SK-N-SH (cell line): ENCODE measurements at regions not wholly inside any gene's neighbourhood (a gene's known extent, or its start where the extent isn't known, plus 50 kb on each side); places are given as distances from the start of the nearest gene placed in this dataset.

Source experiments
- EP300 ChIP-seq, 2 experiments: IDR thresholded peaks; 2 replicates each; pipeline versions ENCODE4 v1.4.0 to v1.6.1; 2012; ENCODE audit warnings: borderline replicate concordance in 1 of 2, low read depth in 1 of 2, low read length in 1 of 2
- EZH2phosphoT487 ChIP-seq: fragments of 200-600 bp; sonication (generic); IDR thresholded peaks from 2 replicates; pipeline ENCODE4 v1.6.1; 2017; ENCODE audit warnings: low read depth, mixed run types, mild to moderate bottlenecking, antibody characterized with exemption, moderate library complexity, borderline replicate concordance
- RCOR1 ChIP-seq: fragments of 150-350 bp; IDR thresholded peaks from 2 replicates; pipeline ENCODE4 v1.6.1; 2017; ENCODE audit warnings: antibody characterized with exemption, low read length
- RXRA ChIP-seq: IDR thresholded peaks from 2 replicates; pipeline ENCODE4 v1.4.0; 2012; ENCODE audit warnings: low read depth, mild to moderate bottlenecking, borderline replicate concordance
- SIN3A ChIP-seq: IDR thresholded peaks from 2 replicates; pipeline ENCODE4 v1.6.1; 2012; ENCODE audit warnings: low read depth, mild to moderate bottlenecking, low read length, moderate library complexity, borderline replicate concordance
- TAF1 ChIP-seq: IDR thresholded peaks from 2 replicates; pipeline ENCODE4 v1.6.1; 2012; ENCODE audit warnings: low read depth, mild to moderate bottlenecking, low read length, moderate library complexity, borderline replicate concordance
- YY1 ChIP-seq: IDR thresholded peaks from 2 replicates; pipeline ENCODE4 v1.4.0; 2012; ENCODE audit warnings: low read depth, mild to moderate bottlenecking
- TF ChIP-seq, protein P1 (sequence below): fragments of 200-600 bp; sonication (generic); IDR thresholded peaks from 2 replicates; pipeline ENCODE4 v1.6.1; 2017; ENCODE audit warnings: antibody characterized with exemption, mild to moderate bottlenecking, moderate library complexity
- TF ChIP-seq, protein P2 (sequence below): IDR thresholded peaks from 2 replicates; pipeline ENCODE4 v1.4.0; 2012; ENCODE audit warnings: low read depth

DNA sequence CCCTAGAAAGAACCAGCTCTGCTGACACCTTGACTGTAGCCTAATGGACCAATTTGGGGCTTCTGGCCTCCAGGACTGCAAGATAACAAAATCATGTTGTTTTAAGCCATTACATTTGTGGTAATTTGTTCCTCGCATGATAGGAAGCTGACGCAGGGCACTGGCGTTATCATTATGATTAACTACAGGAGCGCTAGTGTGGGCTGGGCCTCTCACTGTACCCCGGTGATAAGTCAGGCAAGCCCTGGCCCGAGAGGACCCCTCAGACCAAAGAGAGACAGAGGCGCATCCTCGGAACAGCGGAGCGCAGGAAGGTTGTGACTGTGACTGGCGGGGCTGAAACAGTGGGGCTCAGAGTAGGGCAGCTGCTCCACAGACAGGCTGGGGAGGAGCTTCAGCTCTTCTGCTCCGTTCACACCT is 150.3 kb upstream of the CHST15 start:
- TF ChIP-seq EZH2phosphoT487 (no peak), TAF1 (no peak), YY1 (no peak), SIN3A (no peak), RCOR1 (peak; percentile 97), RXRA (no peak), EP300 (IDR thresholded peaks at IDR 0.05; ENCODE audit: borderline replicate concordance in 1 of 2, low read depth in 1 of 2, low read length in 1 of 2) (peak in 1 of 2 experiments; percentile 96; a peak in 2 of 4 replicates)
- TF ChIP-seq, protein P1, sequence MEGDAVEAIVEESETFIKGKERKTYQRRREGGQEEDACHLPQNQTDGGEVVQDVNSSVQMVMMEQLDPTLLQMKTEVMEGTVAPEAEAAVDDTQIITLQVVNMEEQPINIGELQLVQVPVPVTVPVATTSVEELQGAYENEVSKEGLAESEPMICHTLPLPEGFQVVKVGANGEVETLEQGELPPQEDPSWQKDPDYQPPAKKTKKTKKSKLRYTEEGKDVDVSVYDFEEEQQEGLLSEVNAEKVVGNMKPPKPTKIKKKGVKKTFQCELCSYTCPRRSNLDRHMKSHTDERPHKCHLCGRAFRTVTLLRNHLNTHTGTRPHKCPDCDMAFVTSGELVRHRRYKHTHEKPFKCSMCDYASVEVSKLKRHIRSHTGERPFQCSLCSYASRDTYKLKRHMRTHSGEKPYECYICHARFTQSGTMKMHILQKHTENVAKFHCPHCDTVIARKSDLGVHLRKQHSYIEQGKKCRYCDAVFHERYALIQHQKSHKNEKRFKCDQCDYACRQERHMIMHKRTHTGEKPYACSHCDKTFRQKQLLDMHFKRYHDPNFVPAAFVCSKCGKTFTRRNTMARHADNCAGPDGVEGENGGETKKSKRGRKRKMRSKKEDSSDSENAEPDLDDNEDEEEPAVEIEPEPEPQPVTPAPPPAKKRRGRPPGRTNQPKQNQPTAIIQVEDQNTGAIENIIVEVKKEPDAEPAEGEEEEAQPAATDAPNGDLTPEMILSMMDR, result no peak
- TF ChIP-seq, protein P2, sequence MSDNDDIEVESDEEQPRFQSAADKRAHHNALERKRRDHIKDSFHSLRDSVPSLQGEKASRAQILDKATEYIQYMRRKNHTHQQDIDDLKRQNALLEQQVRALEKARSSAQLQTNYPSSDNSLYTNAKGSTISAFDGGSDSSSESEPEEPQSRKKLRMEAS, result no peak
